Activated CD8-positive, alpha-beta T cell treated with anti-CD3 and anti-CD28 coated beads, Interleukin-2, amount 10 ng/mL, durations not matched to agents 7 days and 5 days (primary cell): ENCODE measurements at regions not wholly inside any gene's neighbourhood (a gene's known extent, or its start where the extent isn't known, plus 50 kb on each side); places are given as distances from the start of the nearest gene placed in this dataset.

Experiments
- ATAC-seq: fragments of 150-1000 bp; cut with Tn5 transposase; one replicate; pipeline ENCODE4 v1.10.0; 2021; ENCODE audit warnings: moderate library complexity
- CTCF ChIA-PET: fragments of 350-600 bp; sonication (Branson Sonifier 250); formaldehyde crosslinking; loops from one replicate; lab custom pipeline; 2021; ENCODE audit warnings: antibody characterized with exemption; lab: Charles Lee
- POLR2A ChIA-PET: fragments of 350-600 bp; sonication (Branson Sonifier 250); formaldehyde crosslinking; loops from one replicate; lab custom pipeline; 2021; ENCODE audit warnings: antibody characterized with exemption; lab: Charles Lee
- DNase-seq: peaks from one replicate; pipeline ENCODE4 v3.0.0-alpha.2; 2020
- H3K27ac Mint-ChIP-seq: one replicate; pipeline ENCODE4 v1.8.0; 2021; ENCODE audit warnings: mild to moderate bottlenecking, mixed read lengths
- H3K27me3 Mint-ChIP-seq: one replicate; pipeline ENCODE4 v1.8.0; 2021; ENCODE audit warnings: low read depth, mixed read lengths
- H3K36me3 Mint-ChIP-seq: one replicate; pipeline ENCODE4 v1.8.0; 2021; ENCODE audit warnings: low read depth, mixed read lengths
- H3K4me1 Mint-ChIP-seq: one replicate; pipeline ENCODE4 v1.8.0; 2021; ENCODE audit warnings: low read depth, mixed read lengths
- H3K4me3 Mint-ChIP-seq: one replicate; pipeline ENCODE4 v1.8.0; 2021; ENCODE audit warnings: mild to moderate bottlenecking, mixed read lengths
- H3K9me3 Mint-ChIP-seq: one replicate; pipeline ENCODE4 v1.8.0; 2022; ENCODE audit warnings: mixed read lengths; ENCODE audit not compliant: insufficient read depth

- H3K4me3 Mint-ChIP-seq: no peak overlapping the region
- CTCF ChIA-PET: interaction anchor here (1.5 kb wide), 1 partner anchor 15 kb away, joined by 3 read pairs; no protein-coding TSS in a partner anchor
- peaks cover 14% of the 10 kb centered on the region for H3K27me3 Mint-ChIP-seq
- POLR2A ChIA-PET: no interaction called here
- no peaks in the 10 kb centered on the region for H3K36me3 Mint-ChIP-seq
- no peaks in the 10 kb centered on the region for H3K9me3 Mint-ChIP-seq
- ATAC-seq (no peak), DNase-seq (no peak)
- no peak overlapping the region for H3K27ac Mint-ChIP-seq
- no peaks in the 10 kb centered on the region for H3K4me1 Mint-ChIP-seq
These were observed 74.8 kb upstream of the PCED1B start for GRCh38 chr12:47004634-47005033.

- POLR2A ChIA-PET: no interaction called here
- Mint-ChIP-seq H3K36me3 (no peaks in the 10 kb centered on the region), H3K9me3 (no peaks in the 10 kb centered on the region), H3K4me1 (no peaks in the 10 kb centered on the region), H3K27me3 (peaks cover 8% of the 10 kb centered on the region), H3K4me3 (no peak overlapping the region), H3K27ac (no peak overlapping the region)
- DNase-seq (no peak), ATAC-seq (no peak)
- CTCF ChIA-PET: no interaction called here
These were observed 72.4 kb upstream of the PCED1B start for GRCh38 chr12:47007048-47007447.

GRCh38 chr12:47012552-47012951, 66.9 kb upstream of the PCED1B start:
- Mint-ChIP-seq H3K27me3 (peaks cover 13% of the 10 kb centered on the region), H3K27ac (no peak overlapping the region), H3K4me3 (no peak overlapping the region), H3K36me3 (no peaks in the 10 kb centered on the region), H3K4me1 (no peaks in the 10 kb centered on the region), H3K9me3 (no peaks in the 10 kb centered on the region)
- DNase-seq (no peak), ATAC-seq (no peak)
- POLR2A ChIA-PET: no interaction called here
- CTCF ChIA-PET: interaction anchor here (1.9 kb wide), 1 partner anchor 8 kb away, joined by 8 read pairs; no protein-coding TSS in a partner anchor

GRCh38 chr12:47014474-47014873, 64.9 kb upstream of the PCED1B start:
- ChIA-PET POLR2A (no interaction called here), CTCF (no interaction called here)
- H3K27ac Mint-ChIP-seq: no peak overlapping the region
- no peaks in the 10 kb centered on the region for H3K4me1 Mint-ChIP-seq
- H3K27me3 Mint-ChIP-seq: peaks cover 18% of the 10 kb centered on the region
- no peaks in the 10 kb centered on the region for H3K36me3 Mint-ChIP-seq
- H3K9me3 Mint-ChIP-seq: no peaks in the 10 kb centered on the region
- ATAC-seq (no peak), DNase-seq (no peak)
- H3K4me3 Mint-ChIP-seq: no peak overlapping the region

- DNase-seq: no peak
- H3K4me3 Mint-ChIP-seq: no peak overlapping the region
- H3K36me3 Mint-ChIP-seq: no peaks in the 10 kb centered on the region
- ChIA-PET CTCF (no interaction called here), POLR2A (no interaction called here)
- H3K27me3 Mint-ChIP-seq: peaks cover 24% of the 10 kb centered on the region
- H3K27ac Mint-ChIP-seq: no peak overlapping the region
- no peaks in the 10 kb centered on the region for H3K4me1 Mint-ChIP-seq
- no peak for ATAC-seq
- no peaks in the 10 kb centered on the region for H3K9me3 Mint-ChIP-seq
These were observed 64.0 kb upstream of the PCED1B start for GRCh38 chr12:47015381-47015780.

- no peaks in the 10 kb centered on the region for H3K9me3 Mint-ChIP-seq
- H3K27me3 Mint-ChIP-seq: peaks cover 21% of the 10 kb centered on the region
- no peak overlapping the region for H3K4me3 Mint-ChIP-seq
- DNase-seq (no peak), ATAC-seq (no peak)
- no peak overlapping the region for H3K27ac Mint-ChIP-seq
- H3K4me1 Mint-ChIP-seq: no peaks in the 10 kb centered on the region
- POLR2A ChIA-PET: no interaction called here
- CTCF ChIA-PET: no interaction called here
- H3K36me3 Mint-ChIP-seq: no peaks in the 10 kb centered on the region
These were observed 62.2 kb upstream of the PCED1B start for GRCh38 chr12:47017041-47017713.

- no peak for DNase-seq
- CTCF ChIA-PET: interaction anchor here (1.0 kb wide), 1 partner anchor 715 kb away, joined by 3 read pairs; no protein-coding TSS in a partner anchor
- Mint-ChIP-seq H3K36me3 (no peaks in the 10 kb centered on the region), H3K4me1 (no peaks in the 10 kb centered on the region), H3K27me3 (peaks cover 21% of the 10 kb centered on the region), H3K9me3 (no peaks in the 10 kb centered on the region), H3K4me3 (no peak overlapping the region), H3K27ac (no peak overlapping the region)
- ATAC-seq: no peak
- POLR2A ChIA-PET: no interaction called here
These were observed 61.4 kb upstream of the PCED1B start for GRCh38 chr12:47017901-47018475.

- CTCF ChIA-PET: interaction anchor here (0.7 to 3.4 kb wide), 21 partner anchors 9 to 949 kb away, joined by 3 to 50 read pairs (median 4); no protein-coding TSS in a partner anchor
These were observed 59.1 kb upstream of the PCED1B start for GRCh38 chr12:47020211-47020821.

GRCh38 chr12:47021298-47021697, 58.1 kb upstream of the PCED1B start:
- DNase-seq (peak; percentile 41), ATAC-seq (peak; percentile 53)
- Mint-ChIP-seq H3K4me3 (no peak overlapping the region), H3K36me3 (no peaks in the 10 kb centered on the region), H3K27me3 (peaks cover 34% of the 10 kb centered on the region), H3K4me1 (no peaks in the 10 kb centered on the region), H3K9me3 (no peaks in the 10 kb centered on the region), H3K27ac (no peak overlapping the region)
- CTCF ChIA-PET: interaction anchor here (0.6 to 3.4 kb wide), 36 partner anchors 9 to 949 kb away, joined by 3 to 50 read pairs (median 3); partner anchors contain the start of genes AMIGO2 and PCED1B
- POLR2A ChIA-PET: no interaction called here

More at GRCh38 chr12:47020211-47020821, 59.1 kb upstream of the PCED1B start:
- POLR2A ChIA-PET: no interaction called here
- no peaks in the 10 kb centered on the region for H3K9me3 Mint-ChIP-seq
- H3K4me1 Mint-ChIP-seq: no peaks in the 10 kb centered on the region
- H3K27ac Mint-ChIP-seq: no peak overlapping the region
- DNase-seq (no peak), ATAC-seq (no peak)
- H3K27me3 Mint-ChIP-seq: peaks cover 25% of the 10 kb centered on the region
- H3K36me3 Mint-ChIP-seq: no peaks in the 10 kb centered on the region
- no peak overlapping the region for H3K4me3 Mint-ChIP-seq

GRCh38 chr12:47022296-47022695, 57.1 kb upstream of the PCED1B start:
- CTCF ChIA-PET: interaction anchor here (0.7 to 3.4 kb wide), 15 partner anchors 10 to 950 kb away, joined by 3 to 50 read pairs (median 5); no protein-coding TSS in a partner anchor
- no peak for ATAC-seq
- POLR2A ChIA-PET: no interaction called here

GRCh38 chr12:47023311-47023710, 56.1 kb upstream of the PCED1B start:
- POLR2A ChIA-PET: no interaction called here
- no peaks in the 10 kb centered on the region for H3K4me1 Mint-ChIP-seq
- no peaks in the 10 kb centered on the region for H3K9me3 Mint-ChIP-seq
- no peak overlapping the region for H3K4me3 Mint-ChIP-seq
- no peak for ATAC-seq
- H3K27me3 Mint-ChIP-seq: peaks cover 34% of the 10 kb centered on the region
- no peak for DNase-seq
- no peaks in the 10 kb centered on the region for H3K36me3 Mint-ChIP-seq
- CTCF ChIA-PET: interaction anchor here (0.9 to 3.4 kb wide), 5 partner anchors 9 to 898 kb away, joined by 3 to 17 read pairs (median 5); no protein-coding TSS in a partner anchor
- no peak overlapping the region for H3K27ac Mint-ChIP-seq

More at GRCh38 chr12:47022296-47022695, 57.1 kb upstream of the PCED1B start:
- H3K27ac Mint-ChIP-seq: no peak overlapping the region
- H3K27me3 Mint-ChIP-seq: peaks cover 34% of the 10 kb centered on the region
- DNase-seq: no peak
- no peaks in the 10 kb centered on the region for H3K4me1 Mint-ChIP-seq
- H3K36me3 Mint-ChIP-seq: no peaks in the 10 kb centered on the region
- no peak overlapping the region for H3K4me3 Mint-ChIP-seq
- H3K9me3 Mint-ChIP-seq: no peaks in the 10 kb centered on the region

- no peaks in the 10 kb centered on the region for H3K9me3 Mint-ChIP-seq
- DNase-seq (no peak), ATAC-seq (no peak)
- H3K27me3 Mint-ChIP-seq: peaks cover 28% of the 10 kb centered on the region
- H3K4me1 Mint-ChIP-seq: no peaks in the 10 kb centered on the region
- ChIA-PET CTCF (interaction anchor here (0.9 to 3.4 kb wide), 4 partner anchors 8 to 899 kb away, joined by 4 to 17 read pairs (median 6); no protein-coding TSS in a partner anchor), POLR2A (no interaction called here)
- H3K27ac Mint-ChIP-seq: no peak overlapping the region
- no peak overlapping the region for H3K4me3 Mint-ChIP-seq
- no peaks in the 10 kb centered on the region for H3K36me3 Mint-ChIP-seq
These were observed 55.5 kb upstream of the PCED1B start for GRCh38 chr12:47023953-47024352.
